K562 (cell line): ENCODE measurements at regions not wholly inside any gene's neighbourhood (a gene's known extent, or its start where the extent isn't known, plus 50 kb on each side); places are given as distances from the start of the nearest gene placed in this dataset.

Experiments used
- ATAC-seq: fragments of 200-7000 bp; cut with Tn5 transposase; 3 replicates; pipeline ENCODE4 v1.9.1; 2020; ENCODE audit warnings: moderate library complexity
- BruUV-seq: library from RNA; stranded (reverse); fragments of 400-500 nt; replicated peaks from 2 replicates; lab custom pipeline; 2021; lab: Mats Ljungman, UMichigan
- CTCF ChIA-PET: fragments of 300-600 bp; formaldehyde crosslinking; extraction: SDS; loops from one replicate; lab custom pipeline; 2021; ENCODE audit warnings: low intra/inter-chr PET ratio; lab: Yijun Ruan, JAX
- POLR2A ChIA-PET: fragments of 300-600, 350-650 bp; sonication (Branson Sonifier 250); formaldehyde crosslinking; extraction: SDS; loops from one replicate; lab custom pipeline; 2021; ENCODE audit warnings: antibody characterized with exemption, inconsistent platforms; lab: Yijun Ruan, JAX
- DNase-seq, 4 experiments: peaks; one replicate each; pipeline versions ENCODE4 v3.0.0 to v3.0.0-alpha.2; 2011 to 2018; ENCODE audit warnings: low spot score in 3 of 4, mixed read lengths in 3 of 4; ENCODE audit errors: extremely low read depth in 1 of 4
- FAIRE-seq: peaks from 2 replicates; lab custom pipeline; 2011; peaks lifted over from hg19 to GRCh38; lab: Jason Lieb, UNC
- H2AFZ ChIP-seq: 2 replicates; pipeline ENCODE4 v1.6.0; 2011; ENCODE audit warnings: low read depth, low read length, control low read depth, inconsistent platforms
- H3K27ac ChIP-seq: fragments of 200-600 bp; 3 replicates; pipeline ENCODE4 v1.8.0; 2011; ENCODE audit warnings: low read depth, mild to moderate bottlenecking, control low read depth, inconsistent platforms, low read length, moderate library complexity, mixed read lengths; ENCODE audit errors: extremely low read depth
- H3K27me3 ChIP-seq, 2 experiments: fragments of 300-600 bp in 1 of 2; 2 replicates in 1 of 2; 3 replicates in 1 of 2; pipeline versions ENCODE4 v1.6.0 to v1.8.0; 2011; ENCODE audit warnings: inconsistent platforms in 2 of 2, low read length in 2 of 2, mild to moderate bottlenecking in 1 of 2, mixed read lengths in 1 of 2, moderate library complexity in 1 of 2; ENCODE audit not compliant: control insufficient read depth in 2 of 2, insufficient read depth in 2 of 2
- H3K36me3 ChIP-seq: fragments of 300-600 bp; 3 replicates; pipeline ENCODE4 v1.8.0; 2011; ENCODE audit warnings: mild to moderate bottlenecking, low read length, inconsistent platforms; ENCODE audit not compliant: control insufficient read depth, insufficient read depth
- H3K4me1 ChIP-seq, 2 experiments: fragments of 200-600 bp in 1 of 2; replicated peaks in 1 of 2; 2 replicates in 1 of 2; 3 replicates in 1 of 2; pipeline versions ENCODE4 v1.5.1 to v1.8.0; 2011; ENCODE audit warnings: inconsistent platforms in 2 of 2, low read length in 2 of 2, mild to moderate bottlenecking in 1 of 2, mixed read lengths in 1 of 2, moderate library complexity in 1 of 2; ENCODE audit not compliant: control insufficient read depth in 2 of 2, insufficient read depth in 2 of 2
- H3K4me2 ChIP-seq: 2 replicates; pipeline ENCODE4 v1.6.1; 2011; ENCODE audit warnings: low read length, control low read depth, inconsistent platforms, mixed read lengths; ENCODE audit not compliant: insufficient read depth
- H3K4me3 ChIP-seq: fragments of 200-600 bp; sonication (generic), shearing (Covaris generic); 2 replicates; pipeline ENCODE4 v1.5.1; 2016; ENCODE audit warnings: control low read depth, inconsistent platforms
- H3K79me2 ChIP-seq: fragments of 200-600 bp; 3 replicates; pipeline ENCODE4 v1.8.0; 2011; ENCODE audit warnings: low read length, inconsistent platforms; ENCODE audit not compliant: control insufficient read depth, insufficient read depth
- H3K9ac ChIP-seq, 2 experiments: 2 replicates each; pipeline versions ENCODE4 v1.6.0 to v1.6.1; 2011; ENCODE audit warnings: low read depth in 2 of 2, low read length in 2 of 2, control low read depth in 1 of 2, inconsistent platforms in 1 of 2, mild to moderate bottlenecking in 1 of 2, mixed read lengths in 1 of 2; ENCODE audit not compliant: insufficient read depth in 1 of 2
- H3K9me1 ChIP-seq: one replicate; pipeline ENCODE4 v1.6.0; 2011; ENCODE audit warnings: inconsistent platforms, mild to moderate bottlenecking, low read length, moderate library complexity; ENCODE audit not compliant: control insufficient read depth, insufficient read depth
- H3K9me3 ChIP-seq: replicated peaks from 2 replicates; pipeline ENCODE4 v1.5.1; 2011; ENCODE audit warnings: low read depth, low read length, inconsistent platforms; ENCODE audit not compliant: control insufficient read depth, insufficient read depth
- H4K20me1 ChIP-seq: replicated peaks from 2 replicates; pipeline ENCODE4 v1.6.1; 2011; ENCODE audit warnings: low read length, inconsistent platforms, mixed read lengths; ENCODE audit not compliant: control insufficient read depth, insufficient read depth
- CBX2 ChIP-seq: fragments of 200-600 bp; sonication (generic); IDR thresholded peaks from one replicate; pipeline ENCODE4 v1.6.1; 2012; ENCODE audit warnings: mild to moderate bottlenecking, low read length, inconsistent platforms; ENCODE audit not compliant: insufficient read depth, poor library complexity, severe bottlenecking
- DMBX1 ChIP-seq: fragments of 250-450 bp; sonication (Bioruptor Pico); IDR thresholded peaks from 2 replicates; pipeline ENCODE4 v1.8.0; 2022; ENCODE audit warnings: inconsistent platforms, mild to moderate bottlenecking, moderate library complexity, borderline replicate concordance
- IFI16 ChIP-seq: fragments of 250-450 bp; sonication (Bioruptor Pico); IDR thresholded peaks from 2 replicates; pipeline ENCODE4 v2.1.2; 2022; ENCODE audit warnings: mild to moderate bottlenecking, inconsistent platforms
- MECOM ChIP-seq: fragments of 250-450 bp; sonication (Bioruptor Pico); IDR thresholded peaks from 2 replicates; pipeline ENCODE4 v1.8.0; 2022; ENCODE audit warnings: inconsistent platforms
- RAD21 ChIP-seq, 2 experiments: fragments of 250-450 bp in 1 of 2; fragments of 450-650 bp in 1 of 2; sonication (Bioruptor Pico) in 1 of 2; formaldehyde crosslinking in 1 of 2; IDR thresholded peaks in 1 of 2; conservative IDR thresholded peaks in 1 of 2; 2 replicates each; pipeline versions ENCODE4 v1.4.0 to v1.8.0; 2020 to 2022; ENCODE audit warnings: mild to moderate bottlenecking in 2 of 2, moderate library complexity in 1 of 2
- SAP30 ChIP-seq: fragments of 200-600 bp; sonication (generic); IDR thresholded peaks from 2 replicates; pipeline ENCODE4 v1.6.1; 2012; ENCODE audit warnings: borderline replicate concordance, low read depth, mild to moderate bottlenecking, moderate library complexity, low read length, control low read depth, inconsistent platforms; ENCODE audit not compliant: insufficient read depth, poor library complexity, severe bottlenecking
- STAT5B ChIP-seq: fragments of 250-450 bp; sonication (Bioruptor Pico); IDR thresholded peaks from 2 replicates; pipeline ENCODE4 v1.8.0; 2021; ENCODE audit warnings: mild to moderate bottlenecking, inconsistent platforms
- ZBED1 ChIP-seq: IDR thresholded peaks from 2 replicates; pipeline ENCODE4 v1.6.1; 2014
- ZNF212 ChIP-seq: fragments of 450-650 bp; formaldehyde crosslinking; IDR thresholded peaks from 2 replicates; pipeline ENCODE4 v1.4.0; 2020; ENCODE audit warnings: mild to moderate bottlenecking
- WGBS: fragments of 100-300 bp; shearing (Covaris generic); methylation state at CpG from one replicate; pipeline ENCODE4 v1.1.6; 2016; ENCODE audit warnings: low coverage, mixed read lengths; ENCODE audit not compliant: insufficient coverage; ENCODE audit errors: missing lambda C conversion rate; 5-methylcytosine and 5-hydroxymethylcytosine counted together
- in situ Hi-C: fragments of 300-500 bp; cut with MboI; formaldehyde crosslinking; loops from 4 replicates; pipeline ENCODE4 v1.15.0; 2018; ENCODE audit warnings: inconsistent platforms, mixed read lengths
- intact Hi-C: fragments of 100-400 bp; cut with micrococcal nuclease; formaldehyde crosslinking; loops from 2 replicates; pipeline ENCODE4 v1.14.2; 2022
- TF ChIP-seq, protein P1 (sequence below): fragments of 200-800 bp; sonication (Bioruptor generic); IDR thresholded peaks from 2 replicates; pipeline ENCODE4 v1.6.1; 2017; ENCODE audit warnings: missing genetic modification characterization, missing compliant biosample characterization
- TF ChIP-seq, protein P2 (sequence below), 2 experiments: fragments of 450-650 bp; conservative IDR thresholded peaks; 2 replicates each; pipeline ENCODE4 v1.6.1; 2017; ENCODE audit warnings: mild to moderate bottlenecking in 2 of 2, moderate library complexity in 2 of 2
- TF ChIP-seq, protein P3 (sequence below): IDR thresholded peaks from 3 replicates; pipeline ENCODE4 v1.6.1; 2011; ENCODE audit warnings: borderline replicate concordance, mild to moderate bottlenecking; ENCODE audit not compliant: insufficient read length, insufficient read depth

- TF ChIP-seq RAD21 (CRISPR knock-in tag; conservative IDR thresholded peaks at IDR 0.05 in 1 of 2, IDR thresholded peaks at IDR 0.05 in 1 of 2) (no peak), SAP30 (no peak)
Measured at GRCh38 chr7:109449760-109450159, 880.1 kb downstream of the DNAJB9 start (continued).

DNA sequence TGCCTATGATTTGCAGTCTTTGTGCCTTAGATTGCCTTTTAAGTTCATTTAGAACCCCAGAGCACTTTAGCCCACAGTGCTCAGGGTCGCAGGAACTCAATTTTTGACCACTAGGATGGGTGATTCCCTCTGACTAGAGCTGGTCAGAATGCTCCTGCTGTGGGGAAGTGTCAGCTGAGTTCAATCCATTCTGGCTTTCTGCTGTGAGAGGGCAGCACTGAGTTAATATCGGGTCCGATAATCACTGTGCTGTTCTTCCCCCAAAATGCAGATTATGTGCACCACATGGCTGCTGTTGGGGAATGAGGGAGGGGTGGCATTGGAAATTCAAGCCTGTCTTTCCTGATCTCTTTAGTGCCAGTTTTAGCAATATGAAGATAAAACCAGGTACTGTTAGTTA is 886.4 kb downstream of the DNAJB9 start:
- ATAC-seq (no peak), DNase-seq (no peak), FAIRE-seq (no peak)
- H3K27me3 ChIP-seq, result no peaks in the 10 kb centered on the region
- POLR2A ChIA-PET, result no interaction called here
- H3K27ac ChIP-seq, result no peak overlapping the region
- H3K9me3 ChIP-seq, result no peaks in the 10 kb centered on the region; the same call in 1 of the 2 replicates
- TF ChIP-seq, protein P1, sequence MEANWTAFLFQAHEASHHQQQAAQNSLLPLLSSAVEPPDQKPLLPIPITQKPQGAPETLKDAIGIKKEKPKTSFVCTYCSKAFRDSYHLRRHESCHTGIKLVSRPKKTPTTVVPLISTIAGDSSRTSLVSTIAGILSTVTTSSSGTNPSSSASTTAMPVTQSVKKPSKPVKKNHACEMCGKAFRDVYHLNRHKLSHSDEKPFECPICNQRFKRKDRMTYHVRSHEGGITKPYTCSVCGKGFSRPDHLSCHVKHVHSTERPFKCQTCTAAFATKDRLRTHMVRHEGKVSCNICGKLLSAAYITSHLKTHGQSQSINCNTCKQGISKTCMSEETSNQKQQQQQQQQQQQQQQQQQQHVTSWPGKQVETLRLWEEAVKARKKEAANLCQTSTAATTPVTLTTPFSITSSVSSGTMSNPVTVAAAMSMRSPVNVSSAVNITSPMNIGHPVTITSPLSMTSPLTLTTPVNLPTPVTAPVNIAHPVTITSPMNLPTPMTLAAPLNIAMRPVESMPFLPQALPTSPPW (CRISPR knock-in tag), result no peak
- TF ChIP-seq, protein P2, sequence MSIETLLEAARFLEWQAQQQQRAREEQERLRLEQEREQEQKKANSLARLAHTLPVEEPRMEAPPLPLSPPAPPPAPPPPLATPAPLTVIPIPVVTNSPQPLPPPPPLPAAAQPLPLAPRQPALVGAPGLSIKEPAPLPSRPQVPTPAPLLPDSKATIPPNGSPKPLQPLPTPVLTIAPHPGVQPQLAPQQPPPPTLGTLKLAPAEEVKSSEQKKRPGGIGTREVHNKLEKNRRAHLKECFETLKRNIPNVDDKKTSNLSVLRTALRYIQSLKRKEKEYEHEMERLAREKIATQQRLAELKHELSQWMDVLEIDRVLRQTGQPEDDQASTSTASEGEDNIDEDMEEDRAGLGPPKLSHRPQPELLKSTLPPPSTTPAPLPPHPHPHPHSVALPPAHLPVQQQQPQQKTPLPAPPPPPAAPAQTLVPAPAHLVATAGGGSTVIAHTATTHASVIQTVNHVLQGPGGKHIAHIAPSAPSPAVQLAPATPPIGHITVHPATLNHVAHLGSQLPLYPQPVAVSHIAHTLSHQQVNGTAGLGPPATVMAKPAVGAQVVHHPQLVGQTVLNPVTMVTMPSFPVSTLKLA (conservative IDR thresholded peaks at IDR 0.05), result no peak
- TF ChIP-seq MECOM (no peak), IFI16 (CRISPR knock-in tag) (no peak), ZBED1 (no peak), ZNF212 (CRISPR knock-in tag) (no peak), DMBX1 (no peak), STAT5B (no peak), CBX2 (no peak)
- TF ChIP-seq, protein P3, sequence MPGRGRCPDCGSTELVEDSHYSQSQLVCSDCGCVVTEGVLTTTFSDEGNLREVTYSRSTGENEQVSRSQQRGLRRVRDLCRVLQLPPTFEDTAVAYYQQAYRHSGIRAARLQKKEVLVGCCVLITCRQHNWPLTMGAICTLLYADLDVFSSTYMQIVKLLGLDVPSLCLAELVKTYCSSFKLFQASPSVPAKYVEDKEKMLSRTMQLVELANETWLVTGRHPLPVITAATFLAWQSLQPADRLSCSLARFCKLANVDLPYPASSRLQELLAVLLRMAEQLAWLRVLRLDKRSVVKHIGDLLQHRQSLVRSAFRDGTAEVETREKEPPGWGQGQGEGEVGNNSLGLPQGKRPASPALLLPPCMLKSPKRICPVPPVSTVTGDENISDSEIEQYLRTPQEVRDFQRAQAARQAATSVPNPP, result no peak
- intact Hi-C loops, result no loop called here
- no peak overlapping the region for H2AFZ ChIP-seq
- H3K36me3 ChIP-seq, result no peaks in the 10 kb centered on the region
- 0% methylated on average over 3 of the region's 3 CpGs for WGBS
- no peaks in the 10 kb centered on the region for H3K4me1 ChIP-seq
- in situ Hi-C loops, result no loop called here
- no peaks in the 10 kb centered on the region for H3K9me1 ChIP-seq
- no peaks in the 10 kb centered on the region for H3K79me2 ChIP-seq
- no peak overlapping the region for H3K4me3 ChIP-seq
- BruUV-seq, result no TSS peak
- no peaks in the 10 kb centered on the region for H4K20me1 ChIP-seq
- H3K9ac ChIP-seq, result no peak overlapping the region
- CTCF ChIA-PET, result no interaction called here
- no peak overlapping the region for H3K4me2 ChIP-seq
